Activated gamma-delta T cell treated with Interleukin-2 at 50 U/mL for 16 hours (primary cell): ENCODE measurements at regions not wholly inside any gene's neighbourhood (a gene's known extent, or its start where the extent isn't known, plus 50 kb on each side); places are given as distances from the start of the nearest gene placed in this dataset.

Experiments
- DNase-seq: peaks from one replicate; pipeline ENCODE4 v3.0.0-alpha.2; 2020

- DNase-seq: no peak
Observed at GRCh38 chr21:28746166-28746565, 246.5 kb downstream of the LTN1 start.

- DNase-seq: peak; percentile 66
Observed at GRCh38 chr21:28745131-28746016, 247.3 kb downstream of the LTN1 start.

GRCh38 chr21:28743723-28744122 lies 249.0 kb downstream of the LTN1 start:
- DNase-seq: no peak

GRCh38 chr21:28742527-28742926 lies 250.2 kb downstream of the LTN1 start:
- no peak for DNase-seq

GRCh38 chr21:28740125-28740524 lies 252.6 kb downstream of the LTN1 start:
- no peak for DNase-seq

GRCh38 chr21:28738882-28739281 lies 253.8 kb downstream of the LTN1 start:
- DNase-seq: no peak

GRCh38 chr21:28738420-28738704 lies 254.3 kb downstream of the LTN1 start:
- DNase-seq: no peak

- no peak for DNase-seq
Observed at GRCh38 chr21:28737674-28738419, 254.8 kb downstream of the LTN1 start.

GRCh38 chr21:28734522-28735175 lies 258.0 kb downstream of the LTN1 start:
- DNase-seq: no peak

- no peak for DNase-seq
Observed at GRCh38 chr21:28731700-28732321, 260.9 kb downstream of the LTN1 start.

- DNase-seq: no peak
Observed at GRCh38 chr21:28729887-28730286, 262.8 kb downstream of the LTN1 start.

- DNase-seq: no peak
Observed at GRCh38 chr21:28727809-28728208, 264.9 kb downstream of the LTN1 start.

GRCh38 chr21:28725396-28725795 lies 267.3 kb downstream of the LTN1 start:
- DNase-seq: no peak

- DNase-seq: no peak
Observed at GRCh38 chr21:28723646-28724045, 269.0 kb downstream of the LTN1 start.

GRCh38 chr21:28719723-28720122 lies 273.0 kb downstream of the LTN1 start:
- no peak for DNase-seq

GRCh38 chr21:28714777-28715464 lies 277.8 kb downstream of the LTN1 start:
- DNase-seq: no peak

- DNase-seq: no peak
Observed at GRCh38 chr21:28712411-28712810, 280.3 kb downstream of the LTN1 start.

- DNase-seq: no peak
Observed at GRCh38 chr21:28705616-28706015, 287.1 kb downstream of the LTN1 start.

- DNase-seq: no peak
Observed at GRCh38 chr21:28704746-28705145, 287.9 kb downstream of the LTN1 start.

- DNase-seq: no peak
Observed at GRCh38 chr21:28703861-28704260, 288.8 kb downstream of the LTN1 start.

- no peak for DNase-seq
Observed at GRCh38 chr21:28699596-28700259, 292.9 kb downstream of the LTN1 start.

GRCh38 chr21:28699186-28699585 lies 293.5 kb downstream of the LTN1 start:
- no peak for DNase-seq
